Stimulated activated naive CD4-positive, alpha-beta T cell treated with Interleukin-2 at 50 U/mL for 16 hours (primary cell): ENCODE measurements at regions not wholly inside any gene's neighbourhood (a gene's known extent, or its start where the extent isn't known, plus 50 kb on each side); places are given as distances from the start of the nearest gene placed in this dataset.

Source experiments
- DNase-seq: peaks from one replicate; lab custom pipeline; 2025; lab: John Stamatoyannopoulos, UW

DNA sequence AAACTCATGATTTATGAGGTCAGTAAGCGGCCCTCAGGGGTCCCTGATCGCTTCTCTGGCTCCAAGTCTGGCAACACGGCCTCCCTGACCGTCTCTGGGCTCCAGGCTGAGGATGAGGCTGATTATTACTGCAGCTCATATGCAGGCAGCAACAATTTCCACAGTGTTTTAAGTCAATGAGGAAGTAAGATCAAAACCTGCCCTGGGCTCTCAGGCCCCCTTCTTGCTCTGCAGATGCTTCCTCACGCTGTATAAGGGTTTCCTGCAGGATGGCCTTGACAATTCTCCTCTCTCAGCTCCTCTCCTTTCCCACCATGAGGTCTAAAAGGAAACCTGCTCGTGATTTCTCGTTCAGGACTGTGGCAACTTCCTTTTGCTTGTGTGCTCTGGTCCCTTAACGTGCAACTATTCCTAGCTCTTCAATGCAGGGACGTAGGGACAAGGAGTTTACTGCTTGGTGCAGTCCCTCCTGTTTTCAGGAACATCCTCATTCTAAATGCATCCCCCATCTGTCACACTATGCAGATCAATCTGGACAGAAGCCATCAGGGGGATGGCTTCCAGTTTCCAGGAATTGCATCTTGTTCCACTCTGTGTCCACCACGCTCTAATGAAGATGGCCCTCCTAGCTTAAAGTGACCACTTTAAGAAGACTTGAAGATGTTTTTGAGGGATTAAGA lies 64.3 kb upstream of the IGLL5 start:
- no peak for DNase-seq

DNA sequence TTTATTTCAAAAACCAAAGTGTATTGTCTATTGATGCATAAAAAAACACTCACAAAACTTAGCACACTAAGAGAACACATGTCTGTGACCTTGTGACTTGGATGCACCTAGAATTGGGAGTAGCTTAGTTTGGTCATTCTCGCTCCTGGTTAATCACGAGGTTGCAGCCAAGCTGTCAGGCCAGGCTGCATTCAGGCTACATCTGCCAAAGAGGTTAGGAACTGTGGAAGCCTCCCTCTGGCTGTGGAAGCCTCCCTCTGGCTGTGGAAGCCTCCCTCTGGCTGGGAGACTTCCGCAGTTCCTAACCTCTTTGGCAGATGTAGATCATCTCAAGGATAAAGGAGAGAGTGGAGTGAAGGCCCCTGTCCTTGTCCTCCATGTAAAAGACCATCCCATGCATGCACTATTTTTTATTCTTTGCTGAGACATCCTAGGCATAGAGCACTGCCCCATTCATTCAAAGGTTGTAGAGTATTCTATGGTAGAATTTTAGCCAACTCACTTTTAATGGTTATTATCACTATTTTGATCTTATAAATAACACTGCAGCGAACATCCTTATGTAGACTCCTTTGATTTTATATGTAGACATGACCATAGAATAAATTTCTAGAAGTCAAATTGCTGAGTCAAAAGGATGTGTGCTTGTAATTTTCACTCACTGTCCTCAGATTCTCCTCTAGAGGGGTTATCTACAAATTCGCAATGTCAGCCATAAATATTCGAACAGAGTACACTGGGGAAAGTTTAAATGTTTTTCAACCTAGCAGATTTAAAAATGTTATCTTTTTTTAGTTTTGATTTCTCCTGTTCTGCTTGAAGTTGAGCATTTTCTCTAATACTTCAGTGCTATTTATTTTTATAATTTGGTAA lies 63.0 kb upstream of the IGLL5 start:
- no peak for DNase-seq

DNA sequence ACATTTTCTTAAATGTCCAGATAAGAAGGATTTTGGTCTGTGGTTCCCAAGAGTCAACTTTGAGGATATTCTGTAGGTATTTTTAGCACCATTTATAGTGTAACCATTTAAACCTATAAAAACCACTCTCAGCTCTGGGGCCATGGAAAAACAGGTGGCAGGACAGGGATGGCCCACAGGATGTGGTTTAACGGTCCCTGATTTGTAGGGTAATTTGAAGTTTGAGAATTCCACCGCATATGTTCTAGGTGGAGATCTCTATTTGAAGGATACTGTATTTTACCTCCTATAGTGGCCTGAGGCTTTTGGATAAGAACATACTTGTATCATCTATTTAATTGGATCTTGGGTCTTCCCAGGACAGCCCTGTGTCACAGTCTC lies 62.4 kb upstream of the IGLL5 start:
- no peak for DNase-seq

DNA sequence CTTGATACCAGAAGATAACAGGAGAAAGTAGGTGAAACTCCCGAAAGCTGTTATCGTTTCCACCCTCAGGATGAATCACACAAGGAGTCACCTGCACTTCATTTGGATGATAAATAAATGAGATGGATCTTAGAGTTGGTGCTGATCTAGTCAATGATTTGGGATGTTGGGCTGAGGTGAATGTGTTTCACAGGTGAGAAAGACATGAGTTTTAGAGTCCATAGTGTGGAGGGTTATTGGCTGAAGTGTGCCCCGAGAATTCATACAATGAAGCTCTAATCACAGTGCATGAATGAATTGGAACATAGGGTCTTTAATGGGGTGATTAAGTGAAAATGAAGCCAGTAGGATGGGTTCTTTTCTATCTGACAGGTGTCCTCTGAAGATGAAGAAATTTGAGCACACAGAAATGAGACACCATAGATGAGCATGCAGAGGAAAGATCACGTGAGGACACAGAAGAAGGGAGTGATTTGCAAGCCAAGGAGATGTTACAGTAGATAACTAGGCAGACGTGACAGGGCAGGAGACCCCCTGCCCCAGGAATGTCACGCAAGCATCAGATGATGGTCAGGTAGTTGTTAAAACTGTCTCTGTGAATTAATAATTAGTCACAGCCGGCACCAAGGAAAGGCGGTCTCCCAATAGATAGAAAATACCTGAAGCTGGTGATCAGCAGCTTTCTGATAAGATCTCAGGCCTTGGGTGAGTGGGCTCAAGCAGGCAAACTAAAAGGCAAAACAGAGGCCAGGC lies 60.3 kb upstream of the IGLL5 start:
- no peak for DNase-seq

DNA sequence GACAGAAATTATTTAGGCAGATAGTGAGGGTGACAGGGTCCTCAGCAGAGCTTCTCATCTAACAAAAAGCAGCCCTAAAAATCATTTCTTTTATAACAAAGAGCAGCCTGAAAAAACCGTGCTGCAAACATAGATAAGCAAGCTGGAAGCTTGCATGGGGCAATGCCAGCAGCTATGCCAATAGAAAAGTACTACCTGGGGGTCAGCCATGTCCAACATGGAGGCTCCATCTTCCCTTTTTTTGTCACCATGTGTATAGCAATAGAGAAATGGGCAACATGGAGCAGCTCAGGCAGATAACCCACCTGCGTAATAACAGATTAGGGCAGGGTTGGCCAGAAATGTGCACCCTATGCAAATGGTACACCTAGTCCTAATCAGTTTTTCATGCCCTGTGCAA lies 57.4 kb upstream of the IGLL5 start:
- DNase-seq = no peak

DNA sequence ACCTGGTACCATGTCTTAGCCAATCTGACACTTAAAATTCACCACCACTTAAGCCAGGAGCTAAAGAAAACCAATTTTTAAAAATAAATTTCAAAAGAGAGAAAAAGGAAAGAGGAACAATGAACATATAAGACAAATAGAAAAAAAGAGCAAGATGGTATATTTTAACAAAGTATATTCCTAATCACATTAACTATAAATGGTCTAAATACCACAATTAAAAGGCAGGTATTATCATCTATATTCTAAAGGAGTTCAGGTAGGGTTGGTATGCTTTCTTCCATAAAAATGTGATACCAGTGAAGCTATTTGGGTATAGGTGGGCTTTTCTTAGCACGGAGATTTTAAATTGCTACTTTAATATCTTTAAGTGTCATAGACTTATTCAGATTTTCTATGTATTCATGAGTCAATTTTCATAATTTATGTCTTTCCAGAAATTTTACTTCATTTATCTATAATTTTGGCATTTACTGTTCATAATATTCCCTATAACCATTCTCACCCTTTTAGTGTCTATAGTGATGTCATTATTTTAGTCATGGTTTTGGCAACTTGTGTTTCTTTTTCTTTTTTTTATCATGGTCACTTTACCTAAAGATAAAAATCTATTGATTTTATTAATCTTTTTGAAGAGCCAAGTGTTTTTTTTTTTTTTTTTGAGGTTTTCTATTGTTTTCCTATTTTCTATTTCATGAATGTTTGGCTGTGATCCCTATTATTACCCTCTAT lies 56.5 kb upstream of the IGLL5 start:
- no peak for DNase-seq

DNA sequence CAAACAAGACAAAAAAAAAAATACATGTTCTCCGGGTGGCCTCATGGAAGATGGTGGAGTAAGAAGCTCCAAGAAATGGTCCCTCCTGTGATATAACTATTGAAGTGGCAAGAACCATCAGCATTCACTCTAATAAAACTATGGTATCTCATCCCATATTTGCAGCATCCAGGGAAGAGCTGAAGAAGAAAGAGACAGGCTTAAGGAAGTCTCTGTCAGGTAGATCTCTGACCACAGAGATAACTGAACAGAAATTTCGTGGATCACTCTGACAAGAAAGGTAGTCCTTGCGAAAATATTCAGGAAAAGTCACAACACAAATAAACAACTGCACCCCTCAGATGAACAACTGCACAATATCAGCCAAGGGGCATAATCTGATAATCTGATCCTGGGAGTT lies 54.6 kb upstream of the IGLL5 start:
- no peak for DNase-seq

DNA sequence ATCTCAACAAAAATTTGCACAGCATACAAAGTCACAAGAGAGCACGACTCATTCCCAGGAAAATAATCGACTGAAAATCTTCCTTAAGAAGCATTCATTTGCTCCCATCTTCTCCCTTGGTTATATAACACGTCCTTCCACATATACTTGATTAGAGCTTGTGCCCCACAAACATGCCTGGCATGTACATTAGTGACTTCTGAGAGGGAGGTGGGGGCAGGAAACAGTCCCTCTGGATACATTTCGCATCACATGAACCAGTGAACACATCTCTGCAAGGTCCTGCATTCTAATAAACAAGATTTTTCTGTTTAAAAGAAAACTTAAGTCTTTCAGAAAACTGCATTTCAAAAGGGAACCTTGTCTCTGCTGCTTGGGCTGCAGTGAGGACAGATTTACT lies 54.1 kb upstream of the IGLL5 start:
- DNase-seq = no peak

DNA sequence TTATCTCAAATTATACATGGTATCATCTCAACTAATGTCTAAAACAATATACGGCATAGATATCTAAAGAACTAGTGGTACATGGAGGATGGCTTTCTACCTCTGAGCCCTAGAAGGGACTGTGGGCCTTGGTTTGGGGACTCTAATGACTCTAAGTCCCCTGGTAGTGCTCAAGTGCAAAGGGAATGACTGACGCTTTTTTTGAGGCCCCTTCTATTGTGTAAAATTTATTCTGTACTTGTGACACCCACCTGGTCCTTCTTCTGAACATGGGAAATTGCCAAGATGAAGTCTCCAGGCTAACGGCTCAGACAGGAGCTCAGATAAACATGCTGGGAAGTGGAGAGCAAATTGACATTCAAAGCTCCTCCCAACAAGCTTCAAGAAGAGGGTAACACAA lies 53.4 kb upstream of the IGLL5 start:
- no peak for DNase-seq

DNA sequence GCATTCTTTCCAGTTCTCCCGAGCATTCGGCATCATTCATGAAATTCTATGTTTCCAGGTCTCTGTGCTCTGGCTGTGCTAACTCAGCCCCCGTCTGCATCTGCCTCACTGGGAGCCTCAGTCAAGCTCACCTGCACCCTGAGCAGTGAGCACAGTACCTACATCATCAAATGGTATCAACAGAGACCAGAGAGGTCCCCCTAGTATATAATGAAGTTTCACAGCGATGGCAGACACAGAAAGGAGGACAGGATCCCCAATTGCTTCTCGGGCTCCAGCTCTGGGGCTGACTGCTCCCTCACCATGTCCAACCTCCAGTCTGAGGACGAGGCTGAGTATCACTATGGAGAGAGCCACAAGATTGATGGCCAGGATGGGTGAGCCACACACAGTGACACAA lies 52.8 kb upstream of the IGLL5 start:
- no peak for DNase-seq

DNA sequence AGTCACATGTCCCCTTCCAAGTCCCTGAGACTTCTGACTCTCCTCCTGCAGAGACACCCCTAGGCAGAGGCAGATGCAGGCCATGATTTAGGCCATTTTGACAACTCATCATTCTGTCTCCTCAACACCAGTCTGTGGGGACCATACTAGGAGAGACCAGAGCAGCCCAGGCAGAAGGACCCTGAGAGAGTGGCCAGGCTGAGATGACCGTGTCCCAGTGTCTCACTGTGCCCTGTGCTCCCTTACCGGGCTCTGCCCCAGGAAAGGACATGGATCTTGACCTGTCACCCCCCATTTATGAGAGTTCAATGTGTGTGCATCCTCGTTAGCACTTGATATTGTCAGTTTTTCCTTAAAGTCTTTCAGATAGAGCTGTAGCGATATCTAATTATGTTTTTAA lies 52.4 kb upstream of the IGLL5 start:
- no peak for DNase-seq

DNA sequence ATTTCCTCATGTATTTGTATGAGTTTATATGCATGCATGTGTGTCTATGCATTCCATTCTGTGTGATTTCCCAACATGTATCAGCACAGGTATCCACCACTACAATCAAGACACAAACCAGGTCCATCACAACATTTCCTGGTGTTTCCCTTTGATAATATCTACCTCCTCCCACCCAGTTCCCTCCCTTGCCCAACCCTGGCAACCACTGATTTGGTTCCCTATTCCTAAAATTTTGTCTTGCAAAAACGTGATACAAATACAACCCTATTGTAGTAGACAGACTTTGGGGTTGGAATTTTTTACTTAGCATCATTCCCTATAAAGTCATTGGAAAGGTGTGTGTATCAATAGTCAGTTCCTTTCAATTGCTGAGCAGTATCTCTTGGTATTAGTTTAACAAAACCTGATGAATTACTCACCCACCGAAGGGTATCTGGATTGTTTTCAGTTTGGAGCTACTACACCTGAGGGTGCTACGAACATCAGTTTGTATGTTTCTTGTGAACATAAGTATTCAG lies 51.8 kb upstream of the IGLL5 start:
- DNase-seq = no peak

DNA sequence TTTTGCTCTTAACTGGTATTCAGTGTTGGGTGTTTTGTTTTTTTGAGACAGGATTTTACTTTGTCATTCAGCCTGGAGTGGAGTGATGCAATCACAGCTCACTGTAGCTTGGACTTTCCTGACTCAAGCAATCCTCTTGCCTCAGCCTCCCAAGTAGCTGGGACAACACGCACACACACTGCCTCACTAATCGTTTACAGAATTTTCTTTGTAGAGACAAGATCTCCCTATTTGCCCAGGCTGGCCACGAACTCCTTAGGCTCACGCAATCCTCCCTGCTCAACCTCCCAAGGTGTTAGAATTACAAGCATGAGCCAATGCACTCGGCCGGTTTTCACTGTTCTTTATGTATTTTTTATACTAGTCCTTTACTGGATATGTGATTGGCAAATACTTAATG lies 51.0 kb upstream of the IGLL5 start:
- DNase-seq = no peak
